ENCODE measurements at regions not wholly inside any gene's neighbourhood (a gene's known extent, or its start where the extent isn't known, plus 50 kb on each side); places are given as distances from the start of the nearest gene placed in this dataset.

DNA sequence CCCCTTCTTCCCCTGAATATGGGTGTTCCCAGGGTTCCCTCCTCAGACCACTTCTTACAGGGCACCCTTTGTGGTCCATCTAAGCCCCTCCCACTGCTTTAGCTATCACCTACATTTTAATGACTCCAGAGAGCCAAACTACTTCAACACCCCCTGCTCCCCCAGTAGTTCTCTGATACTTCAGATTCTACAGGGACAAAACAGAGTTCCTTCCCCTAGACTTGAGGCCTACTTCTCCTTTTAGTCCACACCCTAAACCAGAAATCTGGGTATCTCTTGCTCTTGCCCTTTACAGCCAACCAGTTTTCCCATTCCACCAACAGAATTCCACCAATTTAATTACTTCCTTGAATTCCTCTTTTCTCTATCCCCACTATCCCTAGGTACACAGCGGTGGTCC lies 107.2 kb downstream of the KCNRG start:
- Histone ChIP-seq H3K27me3 (ENCODE audit: insufficient read depth, low read length) (peaks cover 40% of the 10 kb centered on the region), H3T11ph (ENCODE audit: low read length) (no peak overlapping the region), H3K4me2 (ENCODE audit: insufficient read depth, insufficient read length, low read length) (no peak overlapping the region)

More for the DNA sequence above, 107.2 kb downstream of the KCNRG start:
- Histone ChIP-seq H3K79me2 (ENCODE audit: insufficient read depth, low read length) (no peaks in the 10 kb centered on the region), H3K9ac (ENCODE audit: extremely low read depth, insufficient read length, low read length) (no peak overlapping the region), H3K9me3 (ENCODE audit: control insufficient read depth, low read depth, low read length) (no peaks in the 10 kb centered on the region), H4K91ac (ENCODE audit: insufficient read length, low read depth, low read length) (no peak overlapping the region), H4K5ac (ENCODE audit: insufficient read length, low read depth, low read length) (no peak overlapping the region), H2BK20ac (ENCODE audit: low read depth, low read length, poor library complexity, severe bottlenecking) (no peak overlapping the region), H2BK12ac (ENCODE audit: insufficient read length, low read depth, low read length) (no peak overlapping the region), H3K4ac (ENCODE audit: low read depth, low read length) (no peak overlapping the region), H2BK120ac (ENCODE audit: low read depth, low read length, poor library complexity, severe bottlenecking) (no peak overlapping the region), H3K23ac (ENCODE audit: insufficient read length, low read depth, low read length) (no peak overlapping the region), H2AFZ (ENCODE audit: low read length) (no peak overlapping the region), H2AK5ac (ENCODE audit: insufficient read length, low read length) (no peak overlapping the region), H3K79me1 (ENCODE audit: insufficient read depth, low read depth, low read length, poor library complexity, severe bottlenecking) (no peaks in the 10 kb centered on the region), H3K18ac (ENCODE audit: insufficient read length, low read depth, low read length) (no peak overlapping the region), H3K4me1 (ENCODE audit: insufficient read depth, low read length) (peaks cover 3% of the 10 kb centered on the region; the same call in 1 of the 2 replicates), H2BK15ac (ENCODE audit: low read depth, low read length) (no peak overlapping the region), H3K23me2 (ENCODE audit: insufficient read length, low read depth, low read length, poor library complexity, severe bottlenecking) (peaks cover 28% of the 10 kb centered on the region), H2BK5ac (ENCODE audit: insufficient read length, low read length) (no peak overlapping the region), H3K14ac (ENCODE audit: insufficient read depth, low read length) (no peak overlapping the region), H3K56ac (ENCODE audit: insufficient read length, low read depth, low read length) (no peak overlapping the region), H3K27ac (ENCODE audit: insufficient read length, low read depth, low read length) (no peak overlapping the region), H4K8ac (replicated peaks; ENCODE audit: insufficient read length, low read depth, low read length) (no peak overlapping the region), H4K20me1 (ENCODE audit: control insufficient read depth, insufficient read depth, insufficient read length) (no peaks in the 10 kb centered on the region)
- H3K4me3 Mint-ChIP-seq = peak overlapping the region in 1 of 2 experiments; percentile 86; a peak in 3 of 5 replicates
- peaks cover 72% of the 10 kb centered on the region for H3K27me3 Mint-ChIP-seq (ENCODE audit: low read depth)
- no CpG with 5 or more reads among the region's 1 CpG for WGBS (ENCODE audit: extremely low coverage, insufficient read length, low lambda C conversion rate)
- DNase-seq = no peak
- TF ChIP-seq, protein P1, sequence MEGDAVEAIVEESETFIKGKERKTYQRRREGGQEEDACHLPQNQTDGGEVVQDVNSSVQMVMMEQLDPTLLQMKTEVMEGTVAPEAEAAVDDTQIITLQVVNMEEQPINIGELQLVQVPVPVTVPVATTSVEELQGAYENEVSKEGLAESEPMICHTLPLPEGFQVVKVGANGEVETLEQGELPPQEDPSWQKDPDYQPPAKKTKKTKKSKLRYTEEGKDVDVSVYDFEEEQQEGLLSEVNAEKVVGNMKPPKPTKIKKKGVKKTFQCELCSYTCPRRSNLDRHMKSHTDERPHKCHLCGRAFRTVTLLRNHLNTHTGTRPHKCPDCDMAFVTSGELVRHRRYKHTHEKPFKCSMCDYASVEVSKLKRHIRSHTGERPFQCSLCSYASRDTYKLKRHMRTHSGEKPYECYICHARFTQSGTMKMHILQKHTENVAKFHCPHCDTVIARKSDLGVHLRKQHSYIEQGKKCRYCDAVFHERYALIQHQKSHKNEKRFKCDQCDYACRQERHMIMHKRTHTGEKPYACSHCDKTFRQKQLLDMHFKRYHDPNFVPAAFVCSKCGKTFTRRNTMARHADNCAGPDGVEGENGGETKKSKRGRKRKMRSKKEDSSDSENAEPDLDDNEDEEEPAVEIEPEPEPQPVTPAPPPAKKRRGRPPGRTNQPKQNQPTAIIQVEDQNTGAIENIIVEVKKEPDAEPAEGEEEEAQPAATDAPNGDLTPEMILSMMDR (conservative IDR thresholded peaks at IDR 0.05) = no peak
- no peak overlapping the region for H3K27ac Mint-ChIP-seq
- H3K4me1 Mint-ChIP-seq = peaks cover 22 to 38% of the 10 kb centered on the region in 2 experiments
- H3K9me3 Mint-ChIP-seq = no peaks in the 10 kb centered on the region; a peak in 1 of 5 replicates
- no peaks in the 10 kb centered on the region; a peak in 1 of 7 replicates for H3K36me3 Mint-ChIP-seq (ENCODE audit: insufficient read depth in 1 of 3, low read depth in 3 of 3)

Measured in H9 (cell line).